Endodermal cell (in vitro differentiated cells): ENCODE measurements at regions not wholly inside any gene's neighbourhood (a gene's known extent, or its start where the extent isn't known, plus 50 kb on each side); places are given as distances from the start of the nearest gene placed in this dataset.
"Not testable (repeated sequence)": the region's sequence is repeated elsewhere in the genome, so short reads cannot be mapped to it uniquely, and the experiment has no call there.

Source experiments
- DNase-seq: peaks from one replicate; pipeline ENCODE4 v3.0.0-alpha.2; 2017
- H3K27ac ChIP-seq: 2 replicates; pipeline ENCODE4 v1.5.1; 2013; ENCODE audit warnings: mild to moderate bottlenecking, low read depth, low read length, moderate library complexity
- H3K27me3 ChIP-seq: 2 replicates; pipeline ENCODE4 v1.6.1; 2013; ENCODE audit warnings: mild to moderate bottlenecking, low read length, moderate library complexity; ENCODE audit not compliant: insufficient read depth, control insufficient read depth, poor library complexity, severe bottlenecking
- H3K36me3 ChIP-seq: 2 replicates; pipeline ENCODE4 v1.7.0; 2013; ENCODE audit warnings: mild to moderate bottlenecking, low read length, moderate library complexity; ENCODE audit not compliant: control insufficient read depth, insufficient read depth
- H3K4me1 ChIP-seq: one replicate; pipeline ENCODE4 v1.7.0; 2013; ENCODE audit warnings: low read length; ENCODE audit not compliant: control insufficient read depth, insufficient read depth
- H3K4me3 ChIP-seq: 2 replicates; pipeline ENCODE4 v1.5.1; 2013; ENCODE audit warnings: mild to moderate bottlenecking, low read length, moderate library complexity
- H3K9ac ChIP-seq: 2 replicates; pipeline ENCODE4 v1.6.1; 2013; ENCODE audit warnings: mild to moderate bottlenecking, low read length, moderate library complexity; ENCODE audit not compliant: poor library complexity, severe bottlenecking; ENCODE audit errors: extremely low read depth
- H3K9me3 ChIP-seq: 2 replicates; pipeline ENCODE4 v1.6.1; 2013; ENCODE audit warnings: mild to moderate bottlenecking, low read length, moderate library complexity; ENCODE audit not compliant: control insufficient read depth
- H3K27ac Mint-ChIP-seq: 2 replicates; pipeline ENCODE4 v1.8.0; 2020; ENCODE audit warnings: mixed read lengths
- H3K27me3 Mint-ChIP-seq: 2 replicates; pipeline ENCODE4 v1.8.0; 2021; ENCODE audit warnings: mild to moderate bottlenecking, mixed read lengths; ENCODE audit not compliant: insufficient read depth
- H3K36me3 Mint-ChIP-seq: 2 replicates; pipeline ENCODE4 v1.8.0; 2020; ENCODE audit warnings: low read depth, mixed read lengths
- H3K4me1 Mint-ChIP-seq: 2 replicates; pipeline ENCODE4 v1.8.0; 2020; ENCODE audit warnings: mixed read lengths
- H3K4me3 Mint-ChIP-seq: 2 replicates; pipeline ENCODE4 v1.8.0; 2020; ENCODE audit warnings: mild to moderate bottlenecking, moderate library complexity, mixed read lengths
- H3K9me3 Mint-ChIP-seq: 2 replicates; pipeline ENCODE4 v1.8.0; 2020; ENCODE audit warnings: mild to moderate bottlenecking, mixed read lengths
- CTCF ChIP-seq: fragments of 200-600 bp; sonication (generic); conservative IDR thresholded peaks from 2 replicates; pipeline ENCODE4 v1.5.0; 2021; ENCODE audit warnings: antibody characterized with exemption, mild to moderate bottlenecking
- WGBS, 2 experiments: methylation state at CpG; one replicate each; pipeline versions ENCODE4 v1.1.5 to v1.1.7; 2013; ENCODE audit warnings: missing lambda C conversion rate in 2 of 2, mixed read lengths in 1 of 2; ENCODE audit not compliant: insufficient coverage in 1 of 2, insufficient read length in 1 of 2; 5-methylcytosine and 5-hydroxymethylcytosine counted together

GRCh38 chr12:127501916-127502315, 765.1 kb upstream of the TMEM132C start:
- Histone ChIP-seq H3K27me3 (no peaks in the 10 kb centered on the region), H3K9me3 (peaks cover 6% of the 10 kb centered on the region), H3K4me1 (no peaks in the 10 kb centered on the region), H3K27ac (no peak overlapping the region), H3K4me3 (no peak overlapping the region), H3K36me3 (no peaks in the 10 kb centered on the region), H3K9ac (no peak overlapping the region)
- 79 to 84% methylated on average over 4 to 6 of the region's 6 CpGs for WGBS, 2 experiments
- Mint-ChIP-seq H3K27ac (no peak overlapping the region), H3K4me3 (no peak overlapping the region), H3K4me1 (peaks cover 10% of the 10 kb centered on the region), H3K36me3 (no peaks in the 10 kb centered on the region), H3K9me3 (peaks cover 6% of the 10 kb centered on the region), H3K27me3 (no peaks in the 10 kb centered on the region)
- TF ChIP-seq CTCF = no peak
- peak; percentile 77 for DNase-seq

- H3K4me3 Mint-ChIP-seq = no peak overlapping the region
- peaks cover 11% of the 10 kb centered on the region for H3K9me3 Mint-ChIP-seq
- 95 to 96% methylated on average over 5 to 6 of the region's 7 CpGs for WGBS, 2 experiments
- H3K27ac ChIP-seq = no peak overlapping the region
- no peaks in the 10 kb centered on the region for H3K36me3 ChIP-seq
- no peak overlapping the region for H3K9ac ChIP-seq
- no peak overlapping the region for H3K27ac Mint-ChIP-seq
- no peaks in the 10 kb centered on the region for H3K36me3 Mint-ChIP-seq
- H3K27me3 Mint-ChIP-seq = no peaks in the 10 kb centered on the region
- TF ChIP-seq CTCF = no peak
- no peaks in the 10 kb centered on the region for H3K4me1 ChIP-seq
- peaks cover 10% of the 10 kb centered on the region for H3K4me1 Mint-ChIP-seq
- peaks cover 6% of the 10 kb centered on the region for H3K9me3 ChIP-seq
- no peaks in the 10 kb centered on the region for H3K27me3 ChIP-seq
- DNase-seq = no peak
- no peak overlapping the region for H3K4me3 ChIP-seq
Measured at GRCh38 chr12:127503246-127503645, 763.7 kb upstream of the TMEM132C start.

GRCh38 chr12:127503996-127504395, 763.0 kb upstream of the TMEM132C start:
- H3K4me1 ChIP-seq, DNase-seq, H3K27ac ChIP-seq, H3K27me3 ChIP-seq, H3K9me3 ChIP-seq, H3K4me3 Mint-ChIP-seq, H3K36me3 ChIP-seq, H3K27ac Mint-ChIP-seq, H3K36me3 Mint-ChIP-seq, H3K27me3 Mint-ChIP-seq, H3K9ac ChIP-seq: not testable (repeated sequence)
- WGBS, 2 experiments = 90 to 100% methylated on average over 1 to 4 of the region's 4 CpGs
- H3K4me3 ChIP-seq = peak overlapping the region; percentile 4
- peaks cover 11% of the 10 kb centered on the region for H3K9me3 Mint-ChIP-seq
- H3K4me1 Mint-ChIP-seq = peaks cover 10% of the 10 kb centered on the region

DNA sequence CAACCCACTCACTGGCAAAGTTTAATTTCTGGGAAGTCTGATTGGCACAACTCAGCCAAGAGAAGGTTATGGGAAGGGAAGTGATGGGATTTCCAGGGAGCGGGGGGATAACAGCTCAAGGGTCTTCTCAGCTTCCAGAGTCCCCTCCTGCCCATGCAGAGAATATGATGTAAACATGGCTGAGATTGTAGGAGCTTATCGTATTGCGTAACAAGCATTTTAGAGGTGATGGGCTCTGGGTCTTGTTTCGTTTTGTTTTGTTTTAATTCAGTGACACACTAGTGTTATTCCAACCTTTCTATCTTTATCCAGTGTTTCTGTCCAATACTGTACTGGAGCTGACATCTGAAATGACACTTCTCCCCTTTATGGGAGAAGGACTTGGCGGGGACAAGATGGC, 762.1 kb upstream of the TMEM132C start:
- Histone ChIP-seq H3K4me1 (no peaks in the 10 kb centered on the region), H3K36me3 (no peaks in the 10 kb centered on the region)
- no peak for TF ChIP-seq CTCF

More for the DNA sequence above, 762.1 kb upstream of the TMEM132C start:
- H3K4me3 ChIP-seq = no peak overlapping the region
- H3K27me3 Mint-ChIP-seq = no peaks in the 10 kb centered on the region
- H3K9me3 ChIP-seq = peaks cover 6% of the 10 kb centered on the region
- H3K27ac Mint-ChIP-seq = no peak overlapping the region
- H3K27ac ChIP-seq = no peak overlapping the region
- no peak for DNase-seq
- no peak overlapping the region for H3K9ac ChIP-seq
- peaks cover 11% of the 10 kb centered on the region for H3K9me3 Mint-ChIP-seq
- H3K36me3 Mint-ChIP-seq = no peaks in the 10 kb centered on the region
- WGBS, 2 experiments = 86 to 87% methylated on average over 1 to 5 of the region's 5 CpGs
- H3K4me3 Mint-ChIP-seq = no peak overlapping the region
- H3K4me1 Mint-ChIP-seq = peaks cover 10% of the 10 kb centered on the region
- H3K27me3 ChIP-seq = no peaks in the 10 kb centered on the region
